ENCODE measurements at regions not wholly inside any gene's neighbourhood (a gene's known extent, or its start where the extent isn't known, plus 50 kb on each side); places are given as distances from the start of the nearest gene placed in this dataset.

GRCh38 chr16:17685447-17685846, 214.7 kb upstream of the XYLT1 start:
- no peak for TF ChIP-seq POLR2A (IDR thresholded peaks at IDR 0.05)
- TF ChIP-seq CTCF (IDR thresholded peaks at IDR 0.05): no peak
- no peak for TF ChIP-seq POLR2AphosphoS5 (IDR thresholded peaks at IDR 0.05)

All from gastroesophageal sphincter (tissue), 3 donors.